Epithelial cell of esophagus (primary cell): ENCODE measurements at regions not wholly inside any gene's neighbourhood (a gene's known extent, or its start where the extent isn't known, plus 50 kb on each side); places are given as distances from the start of the nearest gene placed in this dataset.
"Not testable (repeated sequence)": the region's sequence is repeated elsewhere in the genome, so short reads cannot be mapped to it uniquely, and the experiment has no call there.

Experiments used
- DNase-seq: peaks from one replicate; pipeline ENCODE4 v3.0.0; 2010; ENCODE audit warnings: low read depth
- H3K4me3 ChIP-seq: 2 replicates; pipeline ENCODE4 v1.5.1; 2011; ENCODE audit warnings: mild to moderate bottlenecking, low read length, control low read depth
- CTCF ChIP-seq: IDR thresholded peaks from 2 replicates; pipeline ENCODE4 v1.5.1; 2011; ENCODE audit warnings: low read depth, mild to moderate bottlenecking, low read length, control low read depth, inconsistent platforms; ENCODE audit not compliant: insufficient read depth; ENCODE audit errors: missing control alignments

- no peak for TF ChIP-seq CTCF
- DNase-seq = no peak
- no peak overlapping the region for H3K4me3 ChIP-seq
Observed at GRCh38 chr18:27540111-27540510, 355.0 kb upstream of the CHST9 start.

DNA sequence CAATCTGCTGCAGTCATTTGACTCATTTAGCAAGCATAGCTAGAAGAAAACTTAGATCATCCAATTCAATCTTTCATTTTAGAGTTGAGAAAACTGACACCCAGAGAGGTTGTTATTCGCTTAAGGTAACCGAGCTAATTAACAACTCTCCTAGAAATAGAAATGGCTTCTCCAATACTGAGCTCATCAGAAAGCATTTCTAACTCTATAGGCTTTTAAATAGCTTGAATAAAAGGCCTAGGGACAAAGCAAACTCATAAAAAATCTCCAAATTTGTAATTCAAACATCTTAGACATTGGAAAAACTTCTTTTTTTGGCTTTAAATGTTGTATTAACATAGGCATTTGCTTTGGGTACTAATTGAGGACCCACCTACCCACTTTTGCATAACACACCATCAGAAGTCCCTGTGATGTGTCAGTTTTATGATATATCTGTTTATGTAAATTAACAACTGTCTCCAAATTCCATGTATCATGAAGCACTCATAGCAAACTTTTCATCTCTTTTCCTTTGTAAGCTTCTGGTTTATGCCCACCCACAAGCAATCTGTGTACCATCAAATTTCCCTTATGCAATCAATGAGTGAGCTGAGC, 343.9 kb upstream of the CHST9 start:
- TF ChIP-seq CTCF = no peak
- DNase-seq = no peak
- H3K4me3 ChIP-seq = no peak overlapping the region

DNA sequence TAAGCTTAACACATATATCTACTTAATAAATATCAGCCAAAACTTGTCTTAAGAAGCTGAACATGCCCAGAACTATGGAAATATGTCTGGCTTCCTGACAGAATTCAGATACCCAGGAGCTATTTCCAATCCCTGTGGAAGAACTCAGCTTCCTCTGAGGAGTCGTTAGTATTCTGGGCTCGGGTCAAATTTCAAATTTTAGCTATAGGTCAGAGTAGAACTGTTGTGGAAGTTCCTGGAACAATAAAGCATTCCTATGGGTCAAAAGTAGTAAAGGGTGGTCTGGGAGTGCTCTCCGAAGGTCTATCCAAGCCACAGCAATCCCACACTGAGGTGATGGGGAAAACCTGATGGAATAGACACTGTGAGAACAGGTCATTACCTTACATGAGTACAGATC, 342.7 kb upstream of the CHST9 start:
- DNase-seq = no peak
- TF ChIP-seq CTCF = no peak
- H3K4me3 ChIP-seq = no peak overlapping the region

GRCh38 chr18:27520401-27520800, 335.3 kb upstream of the CHST9 start:
- no peak for TF ChIP-seq CTCF

GRCh38 chr18:27510036-27510633, 325.0 kb upstream of the CHST9 start:
- not testable (repeated sequence) for DNase-seq, H3K4me3 ChIP-seq

More at GRCh38 chr18:27520401-27520800, 335.3 kb upstream of the CHST9 start:
- H3K4me3 ChIP-seq = no peak overlapping the region
- DNase-seq = no peak

GRCh38 chr18:27501671-27502070, 316.6 kb upstream of the CHST9 start:
- TF ChIP-seq CTCF = no peak
- DNase-seq = no peak
- no peak overlapping the region for H3K4me3 ChIP-seq

- TF ChIP-seq CTCF = no peak
- no peak for DNase-seq
- no peak overlapping the region for H3K4me3 ChIP-seq
Observed at GRCh38 chr18:27500531-27500930, 315.4 kb upstream of the CHST9 start.

DNA sequence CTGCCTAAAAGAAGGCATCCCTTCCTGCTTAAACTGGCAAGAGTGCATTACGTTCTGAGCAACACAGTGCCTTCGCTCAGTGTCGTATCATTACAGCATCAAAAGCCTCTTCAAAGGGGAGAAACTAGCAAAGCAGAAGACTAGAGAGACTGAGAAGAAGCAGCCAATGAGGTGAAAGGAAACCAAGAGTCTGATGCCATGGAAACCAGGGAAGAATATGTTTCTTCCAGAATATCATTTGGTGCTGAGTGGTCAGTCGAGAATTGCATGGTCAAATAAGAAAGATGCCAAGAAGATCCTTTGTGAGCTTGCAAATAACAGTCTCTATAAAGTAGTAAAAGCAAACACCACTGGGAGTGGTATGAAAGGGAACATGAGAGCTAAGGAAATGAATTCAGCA, 312.1 kb upstream of the CHST9 start:
- H3K4me3 ChIP-seq = no peak overlapping the region
- no peak for DNase-seq
- no peak for TF ChIP-seq CTCF
